Tibial nerve (tissue), 4 donors: ENCODE measurements at regions not wholly inside any gene's neighbourhood (a gene's known extent, or its start where the extent isn't known, plus 50 kb on each side); places are given as distances from the start of the nearest gene placed in this dataset.

Experiments used
- DNase-seq, 2 donors: peaks; one replicate each; pipeline ENCODE4 v3.0.0-alpha.2; 2019; ENCODE audit warnings: low spot score in 2 of 2
- H3K27ac ChIP-seq, 4 donors: fragments of 200-600 bp; sonication (generic) in 3 of 4; one replicate each; pipeline ENCODE4 v1.5.1; 2017 to 2019; ENCODE audit warnings: mild to moderate bottlenecking in 1 of 4
- H3K27me3 ChIP-seq, 2 donors: fragments of 200-600 bp; sonication (generic) in 1 of 2; one replicate each; pipeline versions ENCODE4 v1.5.1 to v1.6.0; 2017 to 2019
- H3K36me3 ChIP-seq, 3 donors: fragments of 200-600 bp; sonication (generic); one replicate each; pipeline ENCODE4 v1.5.1; 2018 to 2019
- H3K4me1 ChIP-seq, 4 donors: fragments of 200-600 bp; sonication (generic) in 3 of 4; one replicate each; pipeline ENCODE4 v1.5.1; 2017 to 2019
- H3K4me3 ChIP-seq, 4 donors: fragments of 200-600 bp; sonication (generic) in 3 of 4; one replicate each; pipeline ENCODE4 v1.5.1; 2017 to 2019; ENCODE audit warnings: mild to moderate bottlenecking in 1 of 4, moderate library complexity in 1 of 4
- H3K9me3 ChIP-seq, 4 donors: fragments of 200-600 bp; sonication (generic) in 3 of 4; one replicate each; pipeline ENCODE4 v1.5.1; 2017 to 2019
- CTCF ChIP-seq, 5 experiments: fragments of 200-600 bp in 3 of 5; fragments of 450-650 bp in 2 of 5; sonication (generic) in 3 of 5; IDR thresholded peaks; one replicate each; pipeline ENCODE4 v1.5.1; 2016 to 2019; ENCODE audit warnings: antibody characterized with exemption in 5 of 5, mild to moderate bottlenecking in 3 of 5, moderate library complexity in 2 of 5
- EP300 ChIP-seq, 2 donors: sonication (generic); formaldehyde crosslinking; IDR thresholded peaks; one replicate each; pipeline ENCODE4 v1.6.1; 2017; ENCODE audit warnings: antibody characterized with exemption in 2 of 2, mild to moderate bottlenecking in 1 of 2
- POLR2A ChIP-seq, 2 donors: fragments of 450-650 bp; IDR thresholded peaks; one replicate each; pipeline ENCODE4 v1.6.1; 2017; ENCODE audit warnings: antibody characterized with exemption in 2 of 2, mild to moderate bottlenecking in 2 of 2, moderate library complexity in 2 of 2
- WGBS, 2 donors: methylation state at CpG; one replicate each; pipeline ENCODE4 v1.1.5; 2018; 5-methylcytosine and 5-hydroxymethylcytosine counted together

DNA sequence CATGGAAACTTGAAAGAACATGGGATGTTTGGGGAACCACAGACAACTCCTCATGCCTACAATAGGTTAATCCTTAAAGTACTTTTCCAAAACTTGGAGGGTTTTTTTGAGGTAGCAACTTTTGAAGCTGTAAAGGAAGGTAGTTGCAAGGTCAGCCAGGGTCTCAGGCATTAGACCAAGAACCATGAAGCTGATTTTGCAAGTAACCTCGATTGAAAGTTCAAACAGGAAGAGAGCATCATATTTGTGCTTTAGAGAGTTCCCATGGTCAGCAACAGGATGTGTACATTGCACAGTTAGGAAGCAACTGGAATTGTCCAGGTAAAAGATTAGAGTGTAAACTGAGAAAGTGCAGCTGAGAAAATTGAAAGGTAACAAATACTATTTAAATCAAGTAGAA is 199.8 kb upstream of the NR2F2 start:
- Histone ChIP-seq H3K27ac (no peak overlapping the region), H3K4me1 (no peaks in the 10 kb centered on the region), H3K27me3 (no peaks in the 10 kb centered on the region), H3K9me3 (no peaks in the 10 kb centered on the region), H3K36me3 (peaks cover 0 to 4% (median 0%) of the 10 kb centered on the region in 3 donors), H3K4me3 (no peak overlapping the region)
- WGBS, 2 donors = 24 to 25% methylated on average over 1 of the region's 1 CpG
- DNase-seq = no peak
- TF ChIP-seq EP300 (IDR thresholded peaks at IDR 0.05) (no peak), POLR2A (IDR thresholded peaks at IDR 0.05) (no peak)

GRCh38 chr15:96132126-96132525 is 198.4 kb upstream of the NR2F2 start:
- Histone ChIP-seq H3K36me3 (no peaks in the 10 kb centered on the region), H3K27ac (no peak overlapping the region), H3K4me1 (no peaks in the 10 kb centered on the region), H3K4me3 (no peak overlapping the region), H3K27me3 (no peaks in the 10 kb centered on the region), H3K9me3 (no peaks in the 10 kb centered on the region)
- no peak for DNase-seq
- 93 to 98% methylated on average over 1 of the region's 1 CpG for WGBS, 2 donors
- TF ChIP-seq POLR2A (IDR thresholded peaks at IDR 0.05) (no peak), EP300 (IDR thresholded peaks at IDR 0.05) (no peak), CTCF (IDR thresholded peaks at IDR 0.05) (no peak)

DNA sequence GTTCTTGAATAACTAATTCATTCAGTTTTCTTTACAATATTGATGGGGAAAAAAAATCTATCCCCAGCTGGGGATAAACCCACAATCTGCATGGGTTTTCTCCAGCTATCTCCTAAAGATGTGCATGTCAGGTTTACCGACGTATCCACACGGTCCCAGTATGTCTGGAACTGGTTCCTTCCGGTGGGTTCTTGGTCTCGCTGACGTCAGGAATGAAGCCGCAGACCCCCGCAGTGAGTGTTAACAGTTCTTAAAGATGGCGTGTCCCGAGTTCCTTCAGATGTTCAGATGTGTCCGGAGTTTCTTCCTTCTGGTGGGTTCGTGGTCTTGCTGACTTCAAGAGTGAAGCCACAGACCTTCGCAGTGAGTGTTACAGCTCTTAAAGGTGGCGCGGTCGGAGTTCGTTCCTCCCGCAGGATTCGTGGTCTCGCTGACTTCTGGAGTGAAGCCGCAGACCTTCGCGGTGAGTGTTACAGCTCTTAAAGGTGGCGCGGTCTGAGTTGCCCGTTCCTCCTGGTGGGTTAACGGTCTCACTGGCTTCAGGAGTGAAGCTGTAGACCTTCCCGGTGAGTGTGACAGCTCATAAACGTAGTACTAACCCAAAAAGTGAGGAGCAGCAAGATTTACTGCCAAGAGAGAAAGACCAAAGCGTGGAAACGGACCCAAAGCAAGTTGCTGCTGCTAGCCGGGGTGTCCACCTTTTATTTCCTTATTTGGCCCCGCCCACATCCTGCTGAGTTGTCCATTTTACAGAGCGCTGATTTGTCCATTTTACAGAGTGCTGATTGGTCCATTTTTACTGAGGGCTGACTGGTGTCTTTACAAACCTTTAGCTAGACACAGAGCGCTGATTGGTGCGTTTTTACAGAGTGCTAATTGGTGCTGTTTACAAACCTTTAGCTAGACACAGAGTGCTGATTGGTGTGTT is 195.1 kb upstream of the NR2F2 start:
- TF ChIP-seq POLR2A (IDR thresholded peaks at IDR 0.05) = no peak
- TF ChIP-seq CTCF (IDR thresholded peaks at IDR 0.05) = no peak
- TF ChIP-seq EP300 (IDR thresholded peaks at IDR 0.05) = no peak
- H3K27ac ChIP-seq = no peak overlapping the region
- no peaks in the 10 kb centered on the region for H3K4me1 ChIP-seq
- no peaks in the 10 kb centered on the region for H3K9me3 ChIP-seq
- H3K36me3 ChIP-seq = peaks cover 0 to 6% (median 0%) of the 10 kb centered on the region in 3 donors
- no peak for DNase-seq
- H3K27me3 ChIP-seq = no peaks in the 10 kb centered on the region
- WGBS, 2 donors = 96 to 97% methylated on average over 36 of the region's 36 CpGs
- H3K4me3 ChIP-seq = no peak overlapping the region

DNA sequence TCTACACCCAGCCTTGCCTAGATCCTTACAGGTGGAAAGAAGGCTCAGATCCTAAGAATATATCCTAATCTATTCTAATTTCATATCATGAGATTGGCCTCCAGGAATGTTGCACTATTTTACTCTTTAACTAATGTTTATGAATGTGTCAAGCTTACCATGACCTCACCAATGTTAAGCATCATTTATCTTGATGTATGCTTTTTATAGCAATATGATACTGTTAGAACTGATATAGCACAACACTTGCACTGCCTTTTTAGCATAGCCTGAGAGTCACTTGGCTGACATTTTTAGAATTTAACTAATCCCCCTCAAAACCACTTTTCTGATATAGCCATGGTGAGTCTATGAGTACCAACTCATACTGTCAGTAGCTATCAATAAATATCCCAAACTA is 191.5 kb upstream of the NR2F2 start:
- no peak for DNase-seq
- TF ChIP-seq POLR2A (IDR thresholded peaks at IDR 0.05) (no peak), EP300 (IDR thresholded peaks at IDR 0.05) (no peak), CTCF (IDR thresholded peaks at IDR 0.05) (no peak)
- H3K27me3 ChIP-seq = no peaks in the 10 kb centered on the region
- H3K36me3 ChIP-seq = peaks cover 0 to 7% (median 0%) of the 10 kb centered on the region in 3 donors
- H3K4me1 ChIP-seq = no peaks in the 10 kb centered on the region
- H3K9me3 ChIP-seq = no peaks in the 10 kb centered on the region
- H3K4me3 ChIP-seq = no peak overlapping the region
- no peak overlapping the region for H3K27ac ChIP-seq

DNA sequence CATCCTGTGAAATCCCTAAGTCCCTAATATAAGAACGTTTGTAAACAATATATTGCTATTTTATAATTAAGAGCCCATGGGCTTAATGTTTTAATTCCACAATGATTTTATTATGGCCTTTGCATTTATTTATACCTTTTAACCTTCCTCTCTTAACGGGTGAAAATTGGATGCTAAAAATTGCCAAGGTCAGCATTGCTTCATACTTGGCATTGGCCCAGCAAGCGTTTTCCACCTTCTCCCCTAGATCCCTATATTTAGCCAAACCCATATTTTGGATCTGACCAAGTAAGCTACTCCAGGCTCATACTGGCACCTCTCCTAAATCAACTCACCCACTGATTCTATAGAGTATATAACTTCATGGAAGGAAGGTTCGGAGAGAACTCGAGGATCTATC is 188.0 kb upstream of the NR2F2 start:
- Histone ChIP-seq H3K4me1 (peaks cover 0 to 7% (median 0%) of the 10 kb centered on the region in 4 donors), H3K4me3 (no peak overlapping the region), H3K27ac (no peak overlapping the region), H3K36me3 (peaks cover 0 to 7% (median 0%) of the 10 kb centered on the region in 3 donors), H3K9me3 (no peaks in the 10 kb centered on the region), H3K27me3 (no peaks in the 10 kb centered on the region)
- DNase-seq = no peak
- TF ChIP-seq CTCF (IDR thresholded peaks at IDR 0.05) = no peak
- TF ChIP-seq EP300 (IDR thresholded peaks at IDR 0.05) = no peak
- no peak for TF ChIP-seq POLR2A (IDR thresholded peaks at IDR 0.05)
- 56 to 58% methylated on average over 5 of the region's 5 CpGs for WGBS, 2 donors
